ENCODE measurements at regions not wholly inside any gene's neighbourhood (a gene's known extent, or its start where the extent isn't known, plus 50 kb on each side); places are given as distances from the start of the nearest gene placed in this dataset.

- no peak for DNase-seq
Measured at GRCh38 chr9:87120610-87121009, 173.3 kb upstream of the GAS1 start.

- DNase-seq, result peak; percentile 22
Measured at GRCh38 chr9:87122947-87123685, 175.8 kb upstream of the GAS1 start.

GRCh38 chr9:87123830-87124229 is 176.5 kb upstream of the GAS1 start:
- DNase-seq, result no peak

GRCh38 chr9:87125819-87126218 is 178.5 kb upstream of the GAS1 start:
- DNase-seq, result no peak

GRCh38 chr9:87127543-87127942 is 180.2 kb upstream of the GAS1 start:
- no peak for DNase-seq

- no peak for DNase-seq
Measured at GRCh38 chr9:87127978-87128614, 180.8 kb upstream of the GAS1 start.

- DNase-seq, result no peak
Measured at GRCh38 chr9:87128844-87129493, 181.7 kb upstream of the GAS1 start.

GRCh38 chr9:87135074-87135473 is 187.8 kb upstream of the GAS1 start:
- no peak for DNase-seq

GRCh38 chr9:87137718-87138117 is 190.4 kb upstream of the GAS1 start:
- DNase-seq, result peak; percentile 64

- DNase-seq, result no peak
Measured at GRCh38 chr9:87138128-87139040, 191.1 kb upstream of the GAS1 start.

- DNase-seq, result peak; percentile 86
Measured at GRCh38 chr9:87139099-87139730, 191.9 kb upstream of the GAS1 start.

- DNase-seq, result no peak
Measured at GRCh38 chr9:87140142-87140541, 192.8 kb upstream of the GAS1 start.

- DNase-seq, result peak; percentile 50
Measured at GRCh38 chr9:87140605-87141109, 193.4 kb upstream of the GAS1 start.

GRCh38 chr9:87141124-87141523 is 193.8 kb upstream of the GAS1 start:
- DNase-seq, result no peak

GRCh38 chr9:87146933-87147332 is 199.6 kb upstream of the GAS1 start:
- DNase-seq, result no peak

- DNase-seq, result no peak
Measured at GRCh38 chr9:87147839-87148238, 200.5 kb upstream of the GAS1 start.

GRCh38 chr9:87148331-87149104 is 201.2 kb upstream of the GAS1 start:
- DNase-seq, result peak; percentile 98

- DNase-seq, result no peak
Measured at GRCh38 chr9:87149799-87150198, 202.5 kb upstream of the GAS1 start.

- DNase-seq, result no peak
Measured at GRCh38 chr9:87152256-87152655, 204.9 kb upstream of the GAS1 start.

- no peak for DNase-seq
Measured at GRCh38 chr9:87156247-87156646, 208.9 kb upstream of the GAS1 start.
